GM21529 (cell line): ENCODE measurements at regions not wholly inside any gene's neighbourhood (a gene's known extent, or its start where the extent isn't known, plus 50 kb on each side); places are given as distances from the start of the nearest gene placed in this dataset.
"Not testable (repeated sequence)": the region's sequence is repeated elsewhere in the genome, so short reads cannot be mapped to it uniquely, and the experiment has no call there.

Experiments used
- ATAC-seq: cut with Tn5 transposase; IDR thresholded peaks from one replicate; pipeline ENCODE4 v1.9.1; 2021; ENCODE audit not compliant: unreplicated experiment

GRCh38 chr1:8230292-8230621 is 87.7 kb upstream of the SLC45A1 start:
- no peak for ATAC-seq

- ATAC-seq = no peak
Observed at GRCh38 chr1:8228253-8228652, 89.7 kb upstream of the SLC45A1 start.

- not testable (repeated sequence) for ATAC-seq
Observed at GRCh38 chr1:8227674-8228073, 90.2 kb upstream of the SLC45A1 start.

GRCh38 chr1:8226747-8227146 is 91.2 kb upstream of the SLC45A1 start:
- no peak for ATAC-seq

- not testable (repeated sequence) for ATAC-seq
Observed at GRCh38 chr1:8226024-8226423, 91.9 kb upstream of the SLC45A1 start.

- no peak for ATAC-seq
Observed at GRCh38 chr1:8223526-8223925, 94.4 kb upstream of the SLC45A1 start.

GRCh38 chr1:8222789-8223188 is 95.1 kb upstream of the SLC45A1 start:
- no peak for ATAC-seq

- ATAC-seq = no peak
Observed at GRCh38 chr1:8219530-8219929, 98.4 kb upstream of the SLC45A1 start.

- ATAC-seq = no peak
Observed at GRCh38 chr1:8218351-8219092, 99.4 kb upstream of the SLC45A1 start.

GRCh38 chr1:8217809-8218208 is 100.1 kb upstream of the SLC45A1 start:
- ATAC-seq = no peak

- ATAC-seq = no peak
Observed at GRCh38 chr1:8217011-8217711, 100.8 kb upstream of the SLC45A1 start.

GRCh38 chr1:8216005-8216404 is 101.9 kb upstream of the SLC45A1 start:
- ATAC-seq = no peak

- ATAC-seq = no peak
Observed at GRCh38 chr1:8214501-8215173, 103.3 kb upstream of the SLC45A1 start.

GRCh38 chr1:8213676-8214075 is 104.2 kb upstream of the SLC45A1 start:
- ATAC-seq = no peak

GRCh38 chr1:8213136-8213535 is 104.8 kb upstream of the SLC45A1 start:
- ATAC-seq = no peak

- ATAC-seq = no peak
Observed at GRCh38 chr1:8212580-8213031, 105.3 kb upstream of the SLC45A1 start.

- no peak for ATAC-seq
Observed at GRCh38 chr1:8211883-8212579, 105.9 kb upstream of the SLC45A1 start.

GRCh38 chr1:8211251-8211882 is 106.5 kb upstream of the SLC45A1 start:
- no peak for ATAC-seq

GRCh38 chr1:8207202-8207601 is 110.7 kb upstream of the SLC45A1 start:
- no peak for ATAC-seq

GRCh38 chr1:8206391-8206790 is 111.5 kb upstream of the SLC45A1 start:
- ATAC-seq = no peak

GRCh38 chr1:8205771-8206170 is 112.1 kb upstream of the SLC45A1 start:
- ATAC-seq = no peak
